ENCODE measurements at regions not wholly inside any gene's neighbourhood (a gene's known extent, or its start where the extent isn't known, plus 50 kb on each side); places are given as distances from the start of the nearest gene placed in this dataset.

DNA sequence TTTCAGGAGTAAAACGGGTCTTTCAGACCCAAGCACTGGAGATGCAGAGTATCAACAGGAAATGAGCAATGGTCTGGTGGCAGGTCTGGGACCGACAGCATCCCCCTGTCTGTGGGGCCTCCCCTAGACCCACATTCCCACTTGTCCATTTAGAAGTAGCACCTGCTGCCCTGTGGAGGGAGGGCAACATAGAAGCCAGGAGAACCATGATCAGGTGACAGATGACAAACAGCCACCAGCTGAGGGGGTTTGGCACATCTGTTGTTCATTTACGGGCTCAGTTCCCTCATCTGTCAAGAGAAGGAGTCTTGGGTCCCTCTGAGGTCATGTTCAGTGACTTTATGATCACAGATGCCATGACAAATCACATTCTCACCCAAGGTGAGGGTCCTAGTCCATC is 77.9 kb upstream of the SLC66A3 start:
- TF ChIP-seq, protein P1, sequence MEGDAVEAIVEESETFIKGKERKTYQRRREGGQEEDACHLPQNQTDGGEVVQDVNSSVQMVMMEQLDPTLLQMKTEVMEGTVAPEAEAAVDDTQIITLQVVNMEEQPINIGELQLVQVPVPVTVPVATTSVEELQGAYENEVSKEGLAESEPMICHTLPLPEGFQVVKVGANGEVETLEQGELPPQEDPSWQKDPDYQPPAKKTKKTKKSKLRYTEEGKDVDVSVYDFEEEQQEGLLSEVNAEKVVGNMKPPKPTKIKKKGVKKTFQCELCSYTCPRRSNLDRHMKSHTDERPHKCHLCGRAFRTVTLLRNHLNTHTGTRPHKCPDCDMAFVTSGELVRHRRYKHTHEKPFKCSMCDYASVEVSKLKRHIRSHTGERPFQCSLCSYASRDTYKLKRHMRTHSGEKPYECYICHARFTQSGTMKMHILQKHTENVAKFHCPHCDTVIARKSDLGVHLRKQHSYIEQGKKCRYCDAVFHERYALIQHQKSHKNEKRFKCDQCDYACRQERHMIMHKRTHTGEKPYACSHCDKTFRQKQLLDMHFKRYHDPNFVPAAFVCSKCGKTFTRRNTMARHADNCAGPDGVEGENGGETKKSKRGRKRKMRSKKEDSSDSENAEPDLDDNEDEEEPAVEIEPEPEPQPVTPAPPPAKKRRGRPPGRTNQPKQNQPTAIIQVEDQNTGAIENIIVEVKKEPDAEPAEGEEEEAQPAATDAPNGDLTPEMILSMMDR (conservative IDR thresholded peaks at IDR 0.05), result no peak
- no peak for TF ChIP-seq ZFX (IDR thresholded peaks at IDR 0.05)

Measured in C4-2B (cell line).